Transverse colon (tissue), 4 donors: ENCODE measurements at regions not wholly inside any gene's neighbourhood (a gene's known extent, or its start where the extent isn't known, plus 50 kb on each side); places are given as distances from the start of the nearest gene placed in this dataset.

Experiments used
- DNase-seq: peaks from one replicate; pipeline ENCODE4 v3.0.0-alpha.2; 2019
- H3K27ac ChIP-seq, 4 donors: fragments of 200-600 bp; sonication (generic); 2 replicates each; pipeline ENCODE4 v1.5.1; 2016 to 2018; ENCODE audit warnings: inconsistent platforms in 4 of 4
- H3K27me3 ChIP-seq: fragments of 200-600 bp; sonication (generic); 2 replicates; pipeline ENCODE4 v1.5.1; 2017; ENCODE audit warnings: inconsistent platforms
- H3K36me3 ChIP-seq, 4 donors: fragments of 200-600 bp; sonication (generic); 2 replicates each; pipeline ENCODE4 v1.5.1; 2017 to 2019; ENCODE audit warnings: inconsistent platforms in 4 of 4
- H3K4me1 ChIP-seq, 4 donors: fragments of 200-600 bp; sonication (generic); 2 replicates each; pipeline ENCODE4 v1.5.1; 2017 to 2020; ENCODE audit warnings: inconsistent platforms in 4 of 4
- H3K4me3 ChIP-seq, 4 donors: fragments of 200-600 bp; sonication (generic); 1 replicate in 1 of 4; 2 replicates in 3 of 4; pipeline versions ENCODE4 v1.5.1 to v1.6.1; 2017 to 2019; ENCODE audit warnings: inconsistent platforms in 4 of 4
- H3K9me3 ChIP-seq, 2 donors: fragments of 200-600 bp; sonication (generic); 2 replicates each; pipeline ENCODE4 v1.5.1; 2017 to 2019; ENCODE audit warnings: inconsistent platforms in 2 of 2
- EP300 ChIP-seq: sonication (generic); formaldehyde crosslinking; IDR thresholded peaks from one replicate; pipeline ENCODE4 v1.6.1; 2017; ENCODE audit warnings: antibody characterized with exemption, low read depth
- POLR2A ChIP-seq: fragments of 450-650 bp; IDR thresholded peaks from one replicate; pipeline ENCODE4 v1.6.1; 2016; ENCODE audit warnings: antibody characterized with exemption, mild to moderate bottlenecking, moderate library complexity
- POLR2AphosphoS5 ChIP-seq, 3 donors: sonication (generic); formaldehyde crosslinking; IDR thresholded peaks; one replicate each; pipeline ENCODE4 v1.6.1; 2016; ENCODE audit warnings: antibody characterized with exemption in 3 of 3
- WGBS, 2 donors: methylation state at CpG; one replicate each; pipeline ENCODE4 v1.1.5; 2018; ENCODE audit warnings: low coverage in 1 of 2; 5-methylcytosine and 5-hydroxymethylcytosine counted together
- in situ Hi-C, 4 donors: fragments of 200-750 bp; cut with MboI; loops; one replicate each; pipeline versions ENCODE4 v1.15.0 to v1.15.1; 2017; ENCODE audit warnings: low sequenced_read_pairs in 3 of 4, low pct_ligation_motif_present in 1 of 4, low pct_unique_long_range_greater_than_20kb in 1 of 4
- intact Hi-C: fragments of 100-400 bp; cut with DNase I; formaldehyde crosslinking; loops from one replicate; pipeline ENCODE4 v1.15.1; 2023; ENCODE audit warnings: low total_unique reads
- TF ChIP-seq, protein P1 (sequence below), 5 experiments: fragments of 200-600 bp in 3 of 5; fragments of 450-650 bp in 2 of 5; sonication (generic) in 3 of 5; IDR thresholded peaks; 1 replicate in 2 of 5; 2 replicates in 3 of 5; pipeline ENCODE4 v1.5.1; 2016 to 2017; ENCODE audit warnings: antibody characterized with exemption in 5 of 5, inconsistent platforms in 3 of 5, mild to moderate bottlenecking in 2 of 5, moderate library complexity in 1 of 5

DNA sequence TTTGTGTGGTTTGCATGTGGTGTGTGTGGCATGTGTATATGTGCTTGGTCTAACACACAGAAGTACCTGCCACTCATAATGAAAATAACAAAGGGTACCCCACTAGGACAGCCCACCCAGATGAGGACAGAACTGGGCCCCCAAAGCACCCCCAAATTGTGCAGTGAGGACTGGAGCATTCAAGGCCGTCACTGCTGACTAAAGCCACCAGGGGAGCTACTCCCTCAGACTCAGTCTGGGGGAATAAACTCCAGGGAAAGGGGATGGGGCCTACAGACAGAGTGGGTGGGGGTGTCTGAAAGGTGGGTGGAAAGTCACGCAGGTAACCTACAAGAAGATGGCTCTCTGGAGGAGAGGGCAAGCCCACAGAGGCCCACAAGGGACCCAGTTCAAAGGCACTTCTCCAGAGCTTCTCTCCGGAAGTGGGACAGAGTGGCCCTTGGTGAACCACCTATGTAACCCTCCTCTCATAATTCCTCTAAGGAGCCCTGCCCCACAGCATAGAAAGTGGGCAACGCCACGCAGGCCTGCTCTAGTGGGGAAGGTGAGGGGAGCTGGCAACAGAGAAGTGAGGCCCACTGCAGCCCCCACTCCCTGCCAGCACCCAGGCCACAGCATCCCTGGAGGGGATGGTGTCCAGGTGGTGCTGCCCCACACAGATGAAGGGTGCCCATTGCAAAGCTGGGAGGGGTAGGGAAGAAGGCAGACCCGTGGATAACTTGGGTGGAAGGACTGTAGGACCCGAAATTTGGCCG is 122.8 kb upstream of the MAFB start:
- H3K9me3 ChIP-seq = no peaks in the 10 kb centered on the region
- H3K27me3 ChIP-seq = peaks cover 7% of the 10 kb centered on the region
- no peaks in the 10 kb centered on the region for H3K4me1 ChIP-seq
- no peak overlapping the region for H3K27ac ChIP-seq
- no peaks in the 10 kb centered on the region for H3K36me3 ChIP-seq
- DNase-seq = no peak
- H3K4me3 ChIP-seq = no peak overlapping the region
- WGBS, 2 donors = 77% methylated on average over 8 of the region's 8 CpGs; no CpG with 5 or more reads in 1 of the 2 donors
- in situ Hi-C loops (no loop called here), intact Hi-C loops (no loop called here)
- no peak for TF ChIP-seq EP300
- no peak for TF ChIP-seq POLR2A
- TF ChIP-seq POLR2AphosphoS5 (IDR thresholded peaks at IDR 0.05) = no peak
- TF ChIP-seq, protein P1, sequence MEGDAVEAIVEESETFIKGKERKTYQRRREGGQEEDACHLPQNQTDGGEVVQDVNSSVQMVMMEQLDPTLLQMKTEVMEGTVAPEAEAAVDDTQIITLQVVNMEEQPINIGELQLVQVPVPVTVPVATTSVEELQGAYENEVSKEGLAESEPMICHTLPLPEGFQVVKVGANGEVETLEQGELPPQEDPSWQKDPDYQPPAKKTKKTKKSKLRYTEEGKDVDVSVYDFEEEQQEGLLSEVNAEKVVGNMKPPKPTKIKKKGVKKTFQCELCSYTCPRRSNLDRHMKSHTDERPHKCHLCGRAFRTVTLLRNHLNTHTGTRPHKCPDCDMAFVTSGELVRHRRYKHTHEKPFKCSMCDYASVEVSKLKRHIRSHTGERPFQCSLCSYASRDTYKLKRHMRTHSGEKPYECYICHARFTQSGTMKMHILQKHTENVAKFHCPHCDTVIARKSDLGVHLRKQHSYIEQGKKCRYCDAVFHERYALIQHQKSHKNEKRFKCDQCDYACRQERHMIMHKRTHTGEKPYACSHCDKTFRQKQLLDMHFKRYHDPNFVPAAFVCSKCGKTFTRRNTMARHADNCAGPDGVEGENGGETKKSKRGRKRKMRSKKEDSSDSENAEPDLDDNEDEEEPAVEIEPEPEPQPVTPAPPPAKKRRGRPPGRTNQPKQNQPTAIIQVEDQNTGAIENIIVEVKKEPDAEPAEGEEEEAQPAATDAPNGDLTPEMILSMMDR (IDR thresholded peaks at IDR 0.05) = no peak

- 75 to 91% methylated on average over 6 to 7 of the region's 7 CpGs for WGBS, 2 donors
- Histone ChIP-seq H3K36me3 (no peaks in the 10 kb centered on the region), H3K4me3 (no peak overlapping the region), H3K4me1 (no peaks in the 10 kb centered on the region), H3K27ac (no peak overlapping the region), H3K27me3 (peaks cover 4% of the 10 kb centered on the region), H3K9me3 (no peaks in the 10 kb centered on the region)
- in situ Hi-C loops = no loop called here
- DNase-seq = no peak
- intact Hi-C loops = no loop called here
- no peak for TF ChIP-seq EP300
- TF ChIP-seq POLR2A = no peak
- TF ChIP-seq, protein P1 (IDR thresholded peaks at IDR 0.05) = no peak
- no peak for TF ChIP-seq POLR2AphosphoS5 (IDR thresholded peaks at IDR 0.05)
Observed at GRCh38 chr20:40812415-40812925, 123.4 kb upstream of the MAFB start.

DNA sequence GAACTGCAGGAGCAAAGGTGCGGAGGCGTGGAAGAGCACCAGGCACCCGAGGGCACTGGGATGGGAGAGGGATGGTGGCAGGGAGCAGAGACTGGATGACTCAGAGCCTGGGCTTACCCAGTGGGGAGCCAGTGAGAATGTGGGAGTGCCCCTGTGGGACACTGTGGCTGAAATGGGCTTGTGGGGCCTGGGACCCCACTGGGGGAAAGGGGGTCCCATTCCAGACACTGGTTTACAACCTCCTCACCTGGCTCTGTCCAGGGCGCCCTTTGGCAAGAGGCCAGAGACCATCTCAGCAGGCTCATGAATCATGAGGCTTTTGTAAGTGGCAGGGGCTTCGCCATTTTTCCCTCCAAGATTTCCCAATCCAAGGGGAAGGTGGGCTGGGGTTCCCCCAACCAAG is 124.0 kb upstream of the MAFB start:
- Histone ChIP-seq H3K9me3 (no peaks in the 10 kb centered on the region), H3K27me3 (peaks cover 1% of the 10 kb centered on the region), H3K4me1 (no peaks in the 10 kb centered on the region), H3K36me3 (no peaks in the 10 kb centered on the region), H3K4me3 (no peak overlapping the region), H3K27ac (no peak overlapping the region)
- no peak for TF ChIP-seq POLR2A
- TF ChIP-seq EP300 = no peak
- TF ChIP-seq, protein P1 (IDR thresholded peaks at IDR 0.05) = no peak
- TF ChIP-seq POLR2AphosphoS5 (IDR thresholded peaks at IDR 0.05) = no peak
- intact Hi-C loops = no loop called here
- in situ Hi-C loops = no loop called here
- no peak for DNase-seq
- WGBS, 2 donors = 65 to 79% methylated on average over 3 to 5 of the region's 5 CpGs

DNA sequence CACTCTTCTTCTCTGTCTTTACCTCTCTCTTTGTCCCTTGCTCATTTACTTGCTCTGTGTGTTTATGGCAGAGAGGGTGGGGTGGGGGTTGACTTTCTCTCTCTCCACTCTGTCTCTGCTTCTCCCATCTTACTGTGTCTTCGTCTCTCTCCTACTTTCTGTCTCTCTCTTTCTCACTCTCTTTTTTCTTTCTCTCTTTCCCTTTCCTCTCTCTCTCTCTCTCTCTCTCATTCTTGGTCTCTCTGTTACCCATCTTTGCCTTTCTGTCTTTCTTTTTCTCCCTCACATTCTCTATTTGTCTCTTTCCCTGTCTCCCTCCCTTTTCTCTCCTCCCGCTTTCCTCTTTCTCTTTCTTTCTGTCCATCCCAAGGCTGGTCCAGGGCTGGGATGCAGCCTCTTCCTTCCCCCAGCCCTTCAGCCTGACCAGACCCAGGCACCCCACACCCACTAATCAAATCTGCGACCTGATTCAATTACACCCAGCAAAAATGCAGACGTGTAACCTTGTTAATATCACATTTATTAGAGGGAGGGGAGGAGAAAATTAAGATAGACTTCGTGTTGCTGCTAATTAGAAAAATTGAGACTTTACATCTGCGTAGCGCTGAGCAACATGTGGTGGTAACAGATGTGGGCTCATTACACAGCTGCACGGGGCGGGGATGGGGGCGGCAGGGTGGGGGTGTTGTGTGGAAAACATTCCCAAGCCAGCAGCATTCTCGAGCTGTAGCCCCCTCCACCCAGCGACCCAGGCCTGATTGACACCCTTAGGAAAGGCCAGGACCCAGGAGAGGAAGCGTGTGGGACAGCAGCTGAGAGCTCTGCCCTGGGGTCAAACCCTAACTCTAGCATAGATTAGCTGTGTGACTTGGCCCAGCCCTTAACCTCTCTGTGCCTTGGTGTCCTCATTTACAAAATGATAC is 124.9 kb upstream of the MAFB start:
- TF ChIP-seq EP300 (no peak), POLR2AphosphoS5 (IDR thresholded peaks at IDR 0.05) (no peak), POLR2A (no peak)
- TF ChIP-seq, protein P1 (IDR thresholded peaks at IDR 0.05) = no peak
- no peaks in the 10 kb centered on the region for H3K4me1 ChIP-seq
- no peaks in the 10 kb centered on the region for H3K27me3 ChIP-seq
- in situ Hi-C loops (no loop called here), intact Hi-C loops (no loop called here)
- H3K9me3 ChIP-seq = no peaks in the 10 kb centered on the region
- no peak overlapping the region for H3K27ac ChIP-seq
- no peak for DNase-seq
- no peak overlapping the region for H3K4me3 ChIP-seq
- WGBS, 2 donors = 64 to 89% methylated on average over 1 to 13 of the region's 13 CpGs
- no peaks in the 10 kb centered on the region for H3K36me3 ChIP-seq
